UCSD-AML1 (cell line): ENCODE measurements at regions not wholly inside any gene's neighbourhood (a gene's known extent, or its start where the extent isn't known, plus 50 kb on each side); places are given as distances from the start of the nearest gene placed in this dataset.
"Not testable (repeated sequence)": the region's sequence is repeated elsewhere in the genome, so short reads cannot be mapped to it uniquely, and the experiment has no call there.

Experiments used
- DNase-seq: peaks from one replicate; lab custom pipeline; 2025; ENCODE audit not compliant: unreplicated experiment; lab: John Stamatoyannopoulos, UW

DNA sequence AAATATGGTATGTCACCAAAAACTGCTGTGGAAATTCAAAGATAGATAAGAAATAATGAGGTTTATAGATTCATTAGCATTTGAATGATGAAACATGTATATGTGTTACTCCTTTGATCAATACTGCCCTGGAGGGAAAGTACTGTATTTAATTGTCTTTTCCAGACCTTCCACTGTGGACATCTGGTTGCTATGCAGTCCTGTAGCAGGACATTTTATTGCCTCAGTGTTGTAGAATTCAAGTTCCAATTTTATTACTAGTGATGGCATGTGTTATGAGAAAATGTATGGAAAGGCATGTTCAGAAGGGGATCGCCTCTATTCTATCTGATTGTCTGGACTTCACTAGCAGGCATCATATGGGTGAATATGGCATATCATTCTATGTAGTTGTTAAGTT lies 391.0 kb downstream of the TFAP2B start:
- no peak for DNase-seq

DNA sequence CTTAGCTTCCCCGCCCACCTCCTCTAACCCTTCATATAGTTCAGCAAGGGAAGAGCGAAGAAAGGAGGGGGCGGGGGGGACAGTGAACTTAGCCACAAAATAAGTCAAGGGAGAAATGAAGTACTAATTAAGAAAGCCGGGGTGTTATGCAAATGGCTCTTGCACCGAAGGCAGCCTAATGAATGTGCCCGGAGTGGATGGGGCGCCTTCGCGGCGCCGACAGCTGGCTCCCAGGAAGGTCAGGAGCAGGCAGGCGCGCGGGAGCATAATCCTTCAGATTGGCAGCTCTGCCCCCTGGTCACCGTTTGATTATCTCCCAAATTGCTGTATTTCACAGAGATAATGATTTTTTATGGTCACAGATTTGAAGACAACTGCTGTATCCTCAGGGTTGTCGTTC lies 395.1 kb downstream of the TFAP2B start:
- DNase-seq, result no peak

DNA sequence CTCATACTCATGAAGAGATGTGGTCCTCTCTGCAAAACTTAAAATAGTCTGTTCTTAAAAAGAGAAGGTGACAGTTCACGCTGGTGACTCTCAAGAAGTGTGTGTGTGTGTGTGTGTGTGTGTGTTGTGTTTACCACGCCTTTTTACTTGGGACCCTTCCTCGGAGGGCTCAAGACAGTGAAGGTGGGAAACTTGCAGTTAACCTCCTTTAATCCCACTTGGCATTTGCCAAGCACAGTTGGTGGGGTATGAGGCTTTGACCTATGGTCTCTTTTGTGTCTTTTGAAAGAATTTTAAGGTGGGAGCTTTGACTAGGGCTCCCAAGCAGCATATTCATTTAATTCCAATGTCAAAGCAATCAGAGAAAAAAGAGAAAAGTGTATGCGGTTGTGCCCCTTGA lies 395.8 kb downstream of the TFAP2B start:
- no peak for DNase-seq

DNA sequence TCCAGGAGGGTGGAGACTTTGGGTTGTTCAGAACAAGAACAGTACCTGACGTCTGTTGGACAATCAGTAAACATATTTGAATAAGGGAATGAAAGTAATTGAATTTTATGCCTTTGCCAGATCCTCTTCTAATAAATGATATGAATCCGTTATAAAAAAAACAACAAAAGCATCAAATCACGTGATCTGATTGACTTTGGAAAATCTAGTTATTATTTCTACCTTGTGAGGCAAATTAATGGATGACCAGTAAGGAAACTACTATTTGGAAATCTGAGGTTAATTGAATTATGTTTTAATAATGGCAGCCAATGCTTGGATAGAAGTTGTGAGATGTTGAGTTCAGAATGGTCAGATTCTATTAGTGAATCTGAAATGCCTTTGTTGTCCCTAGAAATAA lies 399.5 kb downstream of the TFAP2B start:
- DNase-seq, result no peak

DNA sequence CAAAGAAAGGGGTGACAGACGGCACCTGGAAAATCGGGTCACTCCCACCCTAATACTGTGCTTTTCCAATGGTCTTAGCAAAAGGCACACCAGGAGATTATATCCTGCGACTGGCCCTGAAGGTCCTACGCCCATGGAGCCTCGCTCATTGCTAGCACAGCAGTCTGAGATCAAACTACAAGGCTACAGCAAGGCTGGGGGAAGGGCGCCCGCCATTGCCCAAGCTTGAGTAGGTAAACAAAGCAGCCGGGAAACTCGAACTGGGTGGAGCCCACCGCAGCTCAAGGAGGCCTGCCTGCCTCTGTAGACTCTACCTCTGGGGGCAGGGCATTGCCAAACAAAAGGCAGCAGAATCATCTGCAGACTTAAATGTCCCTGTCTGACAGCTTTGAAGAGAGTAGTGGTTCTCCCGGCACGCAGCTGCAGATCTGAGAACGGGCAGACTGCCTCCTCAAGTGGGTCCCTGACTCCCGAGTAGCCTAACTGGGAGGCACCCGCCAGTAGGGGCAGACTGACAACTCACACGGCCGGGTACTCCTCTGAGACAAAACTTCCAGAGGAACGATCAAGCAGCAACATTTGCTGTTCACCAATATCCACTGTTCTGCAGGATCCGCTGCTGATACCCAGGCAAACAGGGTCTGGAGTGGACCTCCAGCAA lies 406.0 kb downstream of the TFAP2B start:
- not testable (repeated sequence) for DNase-seq

DNA sequence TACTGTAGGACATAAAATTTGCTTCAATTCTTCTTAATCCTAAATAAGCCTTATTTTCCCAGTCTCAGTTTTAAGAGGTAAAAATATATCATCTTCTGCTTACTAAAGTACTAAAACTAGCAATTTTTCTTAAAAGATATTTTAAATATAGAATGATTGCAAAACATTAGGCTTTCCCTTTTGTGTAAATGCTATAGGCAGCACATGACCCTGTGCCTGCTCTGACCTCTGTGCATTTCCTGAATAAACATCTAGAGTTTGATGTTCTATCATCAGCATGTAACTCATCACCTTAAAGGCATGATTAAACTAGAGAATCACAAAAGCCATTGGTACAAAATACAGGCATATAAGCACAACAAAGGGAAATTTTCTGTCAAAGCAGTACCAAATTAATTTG lies 422.7 kb downstream of the TFAP2B start:
- DNase-seq, result no peak

DNA sequence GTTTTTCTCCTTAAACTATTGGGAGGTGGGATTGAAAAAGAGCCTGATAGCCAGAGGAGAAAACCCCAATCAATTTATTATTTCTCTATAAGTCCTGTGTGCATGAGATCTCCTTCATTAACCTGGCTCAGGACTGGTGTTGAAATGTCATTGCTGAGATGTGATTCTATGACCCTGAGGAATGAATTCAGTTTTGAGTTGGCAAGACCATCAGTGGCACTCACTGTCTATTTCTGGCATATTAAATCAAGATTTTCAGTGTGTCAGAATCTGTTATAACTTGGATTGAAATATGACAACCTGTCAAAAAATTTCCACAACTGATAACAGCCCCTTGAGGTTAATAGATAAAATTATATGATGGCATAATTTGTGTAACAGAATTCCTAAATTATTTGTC lies 431.1 kb downstream of the TFAP2B start:
- no peak for DNase-seq

DNA sequence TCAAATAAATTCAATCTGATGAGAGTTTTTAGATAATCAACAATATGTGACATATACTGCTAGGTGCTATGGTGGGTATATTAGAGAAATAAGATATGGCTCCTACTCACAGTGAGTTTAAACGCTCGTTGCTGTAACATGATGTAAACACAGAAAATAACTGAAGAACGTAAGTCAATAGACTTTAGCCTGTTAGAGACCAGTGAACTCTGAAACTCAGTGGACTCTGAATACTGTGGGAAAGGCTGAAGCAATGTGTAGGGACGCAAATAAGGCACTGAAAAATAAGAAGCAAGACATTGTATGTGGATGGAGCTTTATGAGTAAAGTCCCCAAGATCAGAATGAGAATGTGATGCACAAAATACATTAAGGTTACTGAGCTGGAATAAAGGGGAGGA lies 431.6 kb downstream of the TFAP2B start:
- no peak for DNase-seq

DNA sequence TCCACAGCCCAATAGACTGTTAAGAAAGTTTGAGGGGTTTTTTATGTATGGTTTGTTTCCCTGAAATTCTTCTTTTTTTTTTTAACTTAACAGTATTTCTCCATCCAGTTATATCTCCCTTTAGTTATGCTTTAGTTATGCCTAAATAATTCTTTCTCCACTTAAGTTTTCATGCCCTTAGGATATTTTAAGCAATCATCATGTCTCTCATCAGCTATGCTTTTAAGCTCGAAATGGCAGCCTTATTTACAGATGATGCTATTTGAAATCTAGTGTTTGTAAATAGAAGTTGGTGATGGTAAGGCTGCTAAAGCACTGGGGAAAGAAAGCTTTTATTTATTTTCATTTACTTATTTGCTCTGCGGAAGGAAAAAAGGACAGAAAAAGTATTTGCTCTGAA lies 439.3 kb downstream of the TFAP2B start:
- DNase-seq, result no peak

DNA sequence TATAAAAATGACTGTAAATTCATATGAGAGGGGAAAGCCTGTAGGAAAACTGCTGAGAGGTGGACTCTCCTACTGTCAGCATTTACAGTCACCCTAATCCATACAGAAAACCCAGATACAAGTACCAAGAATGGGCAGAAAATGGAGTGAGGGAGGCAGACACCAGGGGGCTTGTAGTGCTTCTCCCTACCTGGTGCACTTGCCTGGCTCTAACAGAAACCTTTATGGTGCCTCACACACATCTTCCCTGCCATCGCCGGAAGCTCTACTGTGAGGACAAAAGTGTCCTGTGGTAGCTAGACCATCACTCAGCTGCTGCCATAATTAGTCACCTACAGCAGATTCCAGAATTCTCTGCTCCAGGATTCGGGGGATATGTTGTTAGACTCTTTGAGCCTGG lies 441.3 kb downstream of the TFAP2B start:
- DNase-seq, result no peak

DNA sequence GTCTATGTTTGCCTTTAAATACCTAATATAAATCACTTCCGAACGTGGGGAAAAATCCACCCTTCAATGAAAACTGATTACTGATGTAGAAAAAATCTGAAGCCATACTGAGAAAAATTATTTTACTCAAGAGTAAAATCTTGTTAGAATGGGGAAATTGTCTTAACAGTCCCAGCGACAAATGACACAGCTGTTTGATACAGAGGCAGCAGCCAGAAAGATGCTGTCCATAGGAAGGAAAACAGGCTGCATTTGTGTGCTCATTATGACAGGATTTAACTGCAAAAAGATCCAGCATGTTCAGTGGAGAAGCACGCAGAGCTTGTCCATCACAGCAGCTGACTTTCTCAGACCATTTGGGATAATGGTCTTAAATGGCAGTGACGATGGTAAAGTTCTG lies 443.0 kb downstream of the TFAP2B start:
- DNase-seq, result no peak

DNA sequence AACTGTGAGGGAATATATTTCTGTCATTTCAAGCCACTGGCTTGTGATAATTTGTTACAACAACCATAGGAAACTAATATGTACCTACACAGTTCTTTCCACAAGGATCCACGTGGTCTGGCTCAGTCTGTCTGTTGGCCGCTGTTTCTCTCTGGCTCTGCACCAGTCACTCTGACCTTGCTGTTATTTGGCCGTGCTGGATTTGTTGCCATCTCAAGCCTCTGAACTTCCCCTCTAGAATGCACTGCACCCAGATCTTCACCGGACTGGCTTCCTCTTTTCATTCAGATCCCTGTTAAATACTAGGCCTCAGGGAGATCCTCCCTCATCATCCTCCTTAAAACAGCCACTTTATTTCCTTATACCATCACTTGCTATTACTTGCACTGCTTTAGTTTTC lies 446.8 kb downstream of the TFAP2B start:
- DNase-seq, result no peak

DNA sequence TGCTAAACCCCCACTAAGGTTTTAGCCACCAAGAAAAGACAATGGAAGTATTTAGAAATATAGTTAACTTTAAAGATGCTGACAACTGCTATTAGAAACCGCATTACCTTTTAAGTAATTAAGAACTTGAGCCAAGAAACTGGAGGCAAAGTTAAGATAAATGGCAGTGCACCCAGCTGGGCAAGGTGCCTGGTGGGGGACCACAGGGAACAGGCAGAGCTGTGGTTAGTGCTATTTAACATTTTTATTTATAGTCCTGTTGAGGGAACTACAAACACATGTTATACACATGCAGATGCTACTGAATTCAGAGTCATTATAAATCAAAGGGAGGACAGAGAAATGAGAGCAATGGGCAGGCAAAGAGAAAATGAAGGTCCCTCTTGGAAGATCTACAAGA lies 447.9 kb downstream of the TFAP2B start:
- no peak for DNase-seq

DNA sequence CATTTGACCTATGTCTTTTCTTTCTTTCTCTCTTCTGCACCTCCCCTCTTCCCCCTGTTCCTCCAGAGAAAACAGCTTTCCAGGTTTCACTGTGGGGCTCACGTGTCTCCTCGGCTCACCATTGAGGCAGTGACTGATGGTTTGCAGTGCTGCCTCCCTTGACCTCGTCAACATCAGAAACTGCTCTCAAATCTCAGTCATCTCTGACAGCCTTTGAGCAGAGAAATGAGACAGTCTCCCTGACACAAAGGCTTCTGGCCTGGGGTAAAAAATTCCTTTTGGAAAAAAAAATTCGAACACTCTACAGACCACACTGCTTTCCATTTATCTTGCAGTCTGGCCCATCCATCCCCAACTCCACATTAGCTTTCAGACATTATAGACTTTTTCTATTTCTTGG lies 450.0 kb downstream of the TFAP2B start:
- no peak for DNase-seq

DNA sequence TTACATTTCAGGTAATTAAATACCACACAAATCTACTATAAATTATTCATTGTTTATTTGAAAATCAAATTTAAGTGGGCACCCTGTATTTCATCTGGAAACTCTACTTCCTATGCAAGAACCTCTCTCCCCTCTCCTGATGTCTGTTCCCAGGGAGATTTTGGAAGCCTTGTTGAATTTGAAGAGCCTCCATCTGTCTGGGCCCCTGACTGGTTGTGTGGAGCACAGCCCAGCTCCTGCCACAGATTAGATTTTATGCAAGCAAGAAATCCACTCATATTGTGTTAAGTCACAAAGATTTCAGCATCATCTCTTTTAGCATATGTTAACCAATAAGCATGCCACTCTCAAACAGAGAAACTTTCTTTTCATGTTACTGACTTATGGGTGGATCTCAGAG lies 451.2 kb downstream of the TFAP2B start:
- no peak for DNase-seq

DNA sequence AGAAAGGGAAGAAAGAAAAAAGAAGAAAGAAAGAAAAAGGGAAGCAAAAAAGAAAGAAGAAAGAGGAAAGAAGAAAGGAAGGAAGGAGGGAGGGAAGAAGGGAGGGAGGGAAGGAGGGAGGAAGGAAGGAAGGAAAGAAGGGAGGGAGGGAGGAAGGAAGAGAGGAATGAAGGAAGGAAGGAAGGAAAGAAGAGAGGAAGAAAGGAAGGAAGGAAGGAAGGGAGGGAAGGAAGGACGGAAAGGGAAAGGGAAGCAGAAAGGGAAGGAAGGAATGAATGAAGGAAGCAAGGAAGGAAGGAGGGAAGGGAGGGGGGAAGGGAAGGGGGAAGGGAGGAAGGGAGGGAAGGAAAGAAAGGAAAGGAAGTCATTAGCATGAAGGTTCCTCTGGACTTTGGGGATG lies 452.9 kb downstream of the TFAP2B start:
- DNase-seq, result no peak

DNA sequence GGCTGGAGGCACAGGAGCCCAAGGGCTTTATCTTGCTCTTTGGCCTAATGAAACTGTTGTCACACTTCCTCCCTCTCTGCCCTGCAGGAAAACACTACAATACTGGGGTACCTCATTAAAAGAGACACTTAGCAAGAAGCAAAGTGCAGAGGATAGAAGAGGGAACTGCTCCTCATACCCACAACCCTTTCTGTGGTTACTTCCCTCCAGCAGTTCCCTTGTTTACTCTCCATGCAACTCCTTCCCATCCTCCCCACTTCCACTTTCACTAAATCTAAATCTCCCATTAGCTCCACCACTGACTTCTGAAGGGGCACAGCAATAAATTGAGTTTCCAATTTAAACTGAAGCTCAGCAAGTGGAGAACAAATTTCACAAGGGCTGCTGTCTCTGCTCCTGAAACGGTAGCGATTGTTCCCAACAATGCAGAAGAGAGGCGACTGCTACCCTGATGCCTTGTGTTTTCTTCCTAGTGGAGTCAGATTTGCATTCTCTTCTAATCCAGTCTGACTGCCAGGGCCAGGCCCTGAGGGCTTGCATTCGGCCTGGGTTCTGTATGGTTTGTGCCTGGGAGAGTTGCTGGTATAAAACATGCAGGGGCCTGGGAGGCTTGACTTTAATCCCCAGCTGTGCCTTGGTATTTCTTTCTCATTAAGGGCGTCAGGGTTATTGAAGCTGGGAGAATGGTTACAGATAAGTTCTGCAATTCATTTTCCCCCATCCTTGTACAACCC lies 454.7 kb downstream of the TFAP2B start:
- no peak for DNase-seq

DNA sequence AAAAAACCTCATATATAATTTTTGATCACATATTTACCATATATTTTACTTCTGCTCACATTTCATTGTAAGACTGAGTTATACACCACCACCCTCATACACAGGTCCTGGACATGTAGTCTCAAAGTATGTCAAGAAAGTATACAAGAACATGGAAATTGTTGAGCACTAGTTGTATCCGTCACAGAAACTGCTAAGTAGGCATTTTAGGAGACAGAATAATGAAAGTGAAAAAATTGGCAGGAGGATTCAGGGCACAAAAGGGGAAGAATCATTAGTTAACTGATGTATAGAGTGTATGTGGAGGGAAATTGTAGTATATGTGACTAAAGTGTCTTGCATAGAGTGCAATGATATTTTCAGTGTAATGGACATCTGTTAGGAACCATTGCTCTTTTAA lies 458.8 kb downstream of the TFAP2B start:
- DNase-seq, result no peak

DNA sequence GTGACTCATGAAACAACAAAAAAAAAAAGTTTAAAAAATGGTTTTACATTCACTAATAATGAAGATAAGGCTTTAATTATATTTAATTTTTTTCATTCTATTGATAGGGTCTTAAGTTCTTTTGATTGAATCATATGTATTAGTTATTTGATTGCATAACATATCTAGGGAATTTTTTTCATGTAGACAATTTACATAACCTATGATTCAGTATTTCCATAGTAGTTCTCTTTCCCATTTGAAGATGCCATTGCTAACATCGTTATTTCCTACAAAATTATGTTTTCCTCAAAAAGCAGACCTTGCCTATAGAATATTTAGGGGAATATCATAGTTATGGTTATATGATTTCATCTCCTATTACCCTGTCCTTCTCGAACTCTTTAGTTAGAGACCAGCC lies 463.4 kb downstream of the TFAP2B start:
- no peak for DNase-seq

DNA sequence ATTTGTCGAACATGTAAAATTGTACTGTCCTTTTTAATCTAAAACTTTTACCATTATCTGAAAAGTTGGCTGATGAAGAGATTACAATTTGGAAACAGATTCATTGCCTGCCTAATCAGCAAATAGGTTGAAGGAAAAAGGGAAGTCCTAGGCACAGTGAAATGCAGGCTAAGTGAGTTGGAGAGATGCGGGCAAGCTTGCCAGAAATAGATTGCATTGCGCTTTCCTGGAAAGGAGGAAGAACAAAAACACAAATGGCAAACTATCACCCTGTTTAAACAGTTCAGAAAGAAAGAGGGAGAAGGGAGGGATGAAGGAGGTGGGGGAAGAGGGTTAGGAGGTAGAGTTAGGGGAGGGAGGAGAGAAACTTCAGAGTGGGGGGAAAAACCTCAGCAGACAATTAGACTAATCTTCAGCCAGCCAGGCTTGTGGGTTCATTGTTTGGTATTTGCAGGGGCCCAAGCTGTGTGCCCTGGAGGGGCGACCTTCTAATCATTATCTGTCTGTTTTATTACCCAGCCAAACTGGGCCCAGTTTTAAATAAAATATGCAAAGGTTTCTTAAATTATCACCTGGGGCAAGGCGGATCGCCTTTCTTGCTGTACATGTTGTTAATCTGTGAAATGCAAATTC lies 465.2 kb downstream of the TFAP2B start:
- no peak for DNase-seq

DNA sequence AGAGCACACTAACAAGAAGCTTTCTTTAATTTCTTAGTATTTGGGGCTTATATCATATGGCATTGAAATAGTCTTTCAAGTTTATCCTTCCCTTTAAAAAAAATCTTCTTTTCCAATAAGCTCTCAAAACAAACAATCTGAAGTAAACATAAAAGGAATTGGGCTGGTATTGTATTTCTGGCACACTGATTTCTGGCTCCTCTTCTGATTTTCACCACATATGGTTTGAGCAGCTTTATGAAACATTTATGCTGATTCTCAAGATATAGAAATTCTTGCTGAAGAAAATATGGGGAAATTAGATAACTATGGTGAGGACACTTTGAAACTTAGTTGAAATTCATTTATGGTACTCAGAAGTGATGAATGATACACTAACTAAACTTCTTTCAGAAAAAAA lies 467.2 kb downstream of the TFAP2B start:
- no peak for DNase-seq

DNA sequence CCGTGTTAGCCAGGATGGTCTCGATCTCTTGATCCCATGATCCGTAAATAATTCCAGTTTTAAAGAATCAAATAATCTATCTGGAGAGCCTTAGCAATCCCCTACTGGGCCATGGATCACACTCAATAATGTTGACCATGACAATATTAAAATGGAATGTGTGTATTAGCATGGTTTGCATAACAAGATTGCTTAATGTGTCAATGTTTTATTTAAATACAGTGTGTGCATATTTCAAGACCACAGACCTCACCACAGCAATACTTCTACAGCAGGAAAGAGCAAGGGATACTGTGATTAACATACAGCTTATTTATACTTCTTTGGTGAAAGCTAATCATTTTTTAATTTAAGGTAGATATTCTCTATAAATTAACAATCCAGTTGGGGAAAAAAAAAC lies 470.4 kb downstream of the TFAP2B start:
- DNase-seq, result no peak

DNA sequence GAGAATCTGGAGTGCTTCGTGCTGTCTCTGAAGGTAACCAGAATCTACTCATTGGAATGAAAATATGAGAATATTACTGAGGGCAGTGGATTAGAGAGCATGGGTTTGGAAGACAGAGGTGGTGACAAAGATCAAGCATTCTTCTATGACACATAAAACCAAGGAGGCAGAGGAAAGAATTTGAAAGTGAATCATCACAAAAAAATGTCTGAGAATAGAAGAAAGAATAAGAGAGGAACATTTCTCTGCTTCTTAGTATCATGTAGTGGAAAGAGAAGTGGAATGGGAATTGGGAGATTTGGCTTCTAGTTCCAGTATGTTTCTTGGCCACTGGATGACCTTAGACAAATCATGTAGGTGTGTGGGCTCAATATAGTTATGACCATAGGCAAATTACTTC lies 474.0 kb downstream of the TFAP2B start:
- DNase-seq, result no peak
